SK-N-SH treated with all-trans-retinoic acid at 6 μM for 48 hours (cell line): ENCODE measurements at regions not wholly inside any gene's neighbourhood (a gene's known extent, or its start where the extent isn't known, plus 50 kb on each side); places are given as distances from the start of the nearest gene placed in this dataset.

Source experiments
- ATAC-seq: fragments of 200-7000 bp; cut with Tn5 transposase; 3 replicates; pipeline ENCODE4 v1.9.1; 2020; ENCODE audit warnings: mild to moderate bottlenecking, moderate library complexity
- ARNTL ChIP-seq: fragments of 450-650 bp; formaldehyde crosslinking; IDR thresholded peaks from 2 replicates; pipeline ENCODE4 v1.5.0; 2020; ENCODE audit warnings: low read depth, mild to moderate bottlenecking, moderate library complexity, borderline replicate concordance
- BACH2 ChIP-seq: fragments of 250-450 bp; sonication (Bioruptor Pico); IDR thresholded peaks from 2 replicates; pipeline ENCODE4 v1.9.0; 2021; ENCODE audit warnings: mild to moderate bottlenecking, borderline replicate concordance
- CSDC2 ChIP-seq: fragments of 250-450 bp; sonication (Bioruptor Pico); IDR thresholded peaks from 2 replicates; pipeline ENCODE4 v1.5.0; 2020; ENCODE audit warnings: mild to moderate bottlenecking, moderate library complexity
- CSRNP3 ChIP-seq: fragments of 250-450 bp; sonication (Bioruptor Pico); IDR thresholded peaks from 2 replicates; pipeline ENCODE4 v1.5.1; 2021; ENCODE audit warnings: mild to moderate bottlenecking, moderate library complexity
- ESRRG ChIP-seq: fragments of 250-450 bp; sonication (Bioruptor Pico); IDR thresholded peaks from 2 replicates; pipeline ENCODE4 v1.6.1; 2021; ENCODE audit warnings: mild to moderate bottlenecking
- GLIS3 ChIP-seq: fragments of 250-450 bp; sonication (Bioruptor Pico); IDR thresholded peaks from 2 replicates; pipeline ENCODE4 v1.5.0; 2020; ENCODE audit warnings: mild to moderate bottlenecking, moderate library complexity
- OSR1 ChIP-seq: fragments of 250-450 bp; sonication (Bioruptor Pico); IDR thresholded peaks from 2 replicates; pipeline ENCODE4 v1.8.0; 2022; ENCODE audit warnings: moderate library complexity, mild to moderate bottlenecking, inconsistent platforms
- PATZ1 ChIP-seq: fragments of 250-450 bp; sonication (Bioruptor Pico); IDR thresholded peaks from 2 replicates; pipeline ENCODE4 v1.8.0; 2020; ENCODE audit warnings: mild to moderate bottlenecking, moderate library complexity, borderline replicate concordance
- POU6F1 ChIP-seq: fragments of 250-450 bp; sonication (Bioruptor Pico); IDR thresholded peaks from 2 replicates; pipeline ENCODE4 v1.8.0; 2021; ENCODE audit warnings: low read depth, mild to moderate bottlenecking, moderate library complexity, borderline replicate concordance
- PPARA ChIP-seq: fragments of 250-450 bp; sonication (Bioruptor Pico); IDR thresholded peaks from 2 replicates; pipeline ENCODE4 v1.5.0; 2020; ENCODE audit warnings: mild to moderate bottlenecking, borderline replicate concordance
- RARB ChIP-seq: fragments of 250-450 bp; sonication (Bioruptor Pico); IDR thresholded peaks from 2 replicates; pipeline ENCODE4 v1.8.0; 2021; ENCODE audit warnings: mild to moderate bottlenecking, moderate library complexity
- SNAI2 ChIP-seq: fragments of 250-450 bp; sonication (Bioruptor Pico); IDR thresholded peaks from 2 replicates; pipeline ENCODE4 v1.5.0; 2020; ENCODE audit warnings: mild to moderate bottlenecking, moderate library complexity
- TCF4 ChIP-seq: fragments of 250-450 bp; sonication (Bioruptor Pico); IDR thresholded peaks from 2 replicates; pipeline ENCODE4 v1.8.0; 2021; ENCODE audit warnings: mild to moderate bottlenecking, moderate library complexity, borderline replicate concordance
- TOX ChIP-seq: fragments of 250-450 bp; sonication (Bioruptor Pico); IDR thresholded peaks from 2 replicates; pipeline ENCODE4 v1.8.0; 2021; ENCODE audit warnings: mild to moderate bottlenecking, moderate library complexity, borderline replicate concordance
- TSHZ2 ChIP-seq: fragments of 250-450 bp; sonication (Bioruptor Pico); IDR thresholded peaks from 2 replicates; pipeline ENCODE4 v1.5.0; 2020; ENCODE audit warnings: mild to moderate bottlenecking, moderate library complexity
- ZC3H10 ChIP-seq: fragments of 250-450 bp; sonication (Bioruptor Pico); IDR thresholded peaks from 2 replicates; pipeline ENCODE4 v1.5.1; 2021; ENCODE audit warnings: mild to moderate bottlenecking, moderate library complexity
- ZFP3 ChIP-seq: fragments of 250-450 bp; sonication (Bioruptor Pico); IDR thresholded peaks from 2 replicates; pipeline ENCODE4 v1.5.0; 2020; ENCODE audit warnings: mild to moderate bottlenecking, moderate library complexity
- ZFP30 ChIP-seq: fragments of 450-650 bp; formaldehyde crosslinking; IDR thresholded peaks from 2 replicates; pipeline ENCODE4 v1.5.0; 2022; ENCODE audit warnings: mild to moderate bottlenecking, moderate library complexity
- ZNF565 ChIP-seq: fragments of 450-650 bp; formaldehyde crosslinking; conservative IDR thresholded peaks from 2 replicates; pipeline ENCODE4 v1.5.0; 2020; ENCODE audit warnings: low read depth, mild to moderate bottlenecking, moderate library complexity
- ZNF70 ChIP-seq: fragments of 450-650 bp; formaldehyde crosslinking; IDR thresholded peaks from 2 replicates; pipeline ENCODE4 v1.5.0; 2020; ENCODE audit warnings: mild to moderate bottlenecking, moderate library complexity
- ZNF8 ChIP-seq: fragments of 450-650 bp; formaldehyde crosslinking; IDR thresholded peaks from 2 replicates; pipeline ENCODE4 v1.5.0; 2020; ENCODE audit warnings: mild to moderate bottlenecking, moderate library complexity

- TF ChIP-seq PATZ1 (no peak), ARNTL (CRISPR knock-in tag) (no peak), POU6F1 (no peak), ZFP3 (CRISPR knock-in tag) (no peak)
These were observed 1155.8 kb downstream of the GRIK2 start (continued) for GRCh38 chr6:102549221-102549874.

GRCh38 chr6:102525336-102525735 lies 1131.8 kb downstream of the GRIK2 start:
- no peak for ATAC-seq
- TF ChIP-seq GLIS3 (CRISPR knock-in tag) (no peak), OSR1 (CRISPR knock-in tag) (no peak), PATZ1 (no peak), TSHZ2 (CRISPR knock-in tag) (no peak), ZNF70 (CRISPR knock-in tag) (no peak), TCF4 (CRISPR knock-in tag) (no peak), SNAI2 (CRISPR knock-in tag) (no peak), ZNF565 (no peak), TOX (CRISPR knock-in tag) (no peak), CSRNP3 (no peak), ZC3H10 (CRISPR knock-in tag) (no peak)

GRCh38 chr6:102520966-102521365 lies 1127.5 kb downstream of the GRIK2 start:
- ATAC-seq = no peak
- TF ChIP-seq ZFP30 (no peak), ZNF565 (no peak), ZNF70 (CRISPR knock-in tag) (no peak), CSDC2 (CRISPR knock-in tag) (no peak), ZC3H10 (CRISPR knock-in tag) (no peak), ESRRG (no peak), RARB (CRISPR knock-in tag) (no peak), SNAI2 (CRISPR knock-in tag) (no peak), BACH2 (CRISPR knock-in tag) (no peak), PATZ1 (no peak), PPARA (CRISPR knock-in tag) (no peak), TCF4 (CRISPR knock-in tag) (no peak), TOX (CRISPR knock-in tag) (no peak), ZNF8 (CRISPR knock-in tag) (no peak), CSRNP3 (no peak), POU6F1 (no peak), ARNTL (CRISPR knock-in tag) (no peak)
